HEK293T (cell line): ENCODE measurements at regions not wholly inside any gene's neighbourhood (a gene's known extent, or its start where the extent isn't known, plus 50 kb on each side); places are given as distances from the start of the nearest gene placed in this dataset.

Experiments
- CTCF ChIA-PET: fragments of 350-600 bp; formaldehyde crosslinking; extraction: SDS; loops from one replicate; lab custom pipeline; 2021; ENCODE audit warnings: antibody characterized with exemption, inconsistent platforms; lab: Yijun Ruan, JAX
- POLR2A ChIA-PET: fragments of 350-600 bp; formaldehyde crosslinking; extraction: SDS; loops from one replicate; lab custom pipeline; 2020; ENCODE audit warnings: antibody characterized with exemption, inconsistent platforms; lab: Yijun Ruan, JAX
- DNase-seq: peaks from one replicate; pipeline ENCODE4 v3.0.0; 2012; ENCODE audit warnings: mixed read lengths; ENCODE audit errors: extremely low spot score
- ARNT ChIP-seq: fragments of 450-650 bp; IDR thresholded peaks from 2 replicates; pipeline ENCODE4 v1.6.1; 2017; ENCODE audit warnings: mild to moderate bottlenecking
- BHLHE40 ChIP-seq: fragments of 450-650 bp; IDR thresholded peaks from 2 replicates; pipeline ENCODE4 v1.6.1; 2016; ENCODE audit warnings: mild to moderate bottlenecking, moderate library complexity, borderline replicate concordance
- CTBP1 ChIP-seq: fragments of 450-650 bp; IDR thresholded peaks from 2 replicates; pipeline ENCODE4 v1.6.1; 2016; ENCODE audit warnings: borderline replicate concordance
- ELF4 ChIP-seq: fragments of 450-650 bp; IDR thresholded peaks from 2 replicates; pipeline ENCODE4 v1.6.1; 2017; ENCODE audit warnings: antibody characterized with exemption
- FOXA1 ChIP-seq: fragments of 450-650 bp; IDR thresholded peaks from 2 replicates; pipeline ENCODE4 v1.6.1; 2016; ENCODE audit warnings: mild to moderate bottlenecking
- FOXK2 ChIP-seq: fragments of 450-650 bp; IDR thresholded peaks from 2 replicates; pipeline ENCODE4 v1.6.1; 2016; ENCODE audit warnings: mild to moderate bottlenecking
- FOXM1 ChIP-seq: fragments of 450-650 bp; IDR thresholded peaks from 2 replicates; pipeline ENCODE4 v1.6.1; 2017; ENCODE audit warnings: mild to moderate bottlenecking, borderline replicate concordance
- HDGF ChIP-seq: fragments of 450-650 bp; IDR thresholded peaks from 2 replicates; pipeline ENCODE4 v1.6.1; 2017; ENCODE audit warnings: antibody characterized with exemption, borderline replicate concordance
- L3MBTL2 ChIP-seq: fragments of 450-650 bp; conservative IDR thresholded peaks from 2 replicates; pipeline ENCODE4 v1.6.1; 2016; ENCODE audit warnings: mild to moderate bottlenecking
- LEF1 ChIP-seq: fragments of 450-650 bp; IDR thresholded peaks from 2 replicates; pipeline ENCODE4 v1.6.1; 2017; ENCODE audit warnings: mild to moderate bottlenecking, borderline replicate concordance
- NFRKB ChIP-seq: fragments of 450-650 bp; IDR thresholded peaks from 2 replicates; pipeline ENCODE4 v1.6.1; 2016; ENCODE audit warnings: mild to moderate bottlenecking, moderate library complexity
- PKNOX1 ChIP-seq: fragments of 450-650 bp; IDR thresholded peaks from 2 replicates; pipeline ENCODE4 v1.6.1; 2016
- SP1 ChIP-seq: fragments of 450-650 bp; IDR thresholded peaks from 2 replicates; pipeline ENCODE4 v1.6.1; 2017
- SUZ12 ChIP-seq: fragments of 450-650 bp; IDR thresholded peaks from 2 replicates; pipeline ENCODE4 v1.6.1; 2016; ENCODE audit warnings: mild to moderate bottlenecking
- TARDBP ChIP-seq: fragments of 450-650 bp; IDR thresholded peaks from 2 replicates; pipeline ENCODE4 v1.6.1; 2016
- ZNF384 ChIP-seq: fragments of 450-650 bp; IDR thresholded peaks from 2 replicates; pipeline ENCODE4 v1.6.1; 2016

GRCh38 chr5:74288448-74289108 is 351.9 kb downstream of the ENC1 start:
- no peak for TF ChIP-seq BHLHE40
- TF ChIP-seq PKNOX1: no peak
- no peak for TF ChIP-seq FOXA1
- TF ChIP-seq ARNT: no peak
- no peak for TF ChIP-seq LEF1
- DNase-seq: no peak
- ChIA-PET CTCF (no interaction called here), POLR2A (no interaction called here)

- CTCF ChIA-PET: no interaction called here
- POLR2A ChIA-PET: no interaction called here
- DNase-seq: no peak
- TF ChIP-seq ZNF384 (no peak), PKNOX1 (no peak), TARDBP (no peak), NFRKB (no peak), FOXM1 (no peak), LEF1 (no peak), ELF4 (no peak), FOXK2 (no peak), BHLHE40 (no peak), SUZ12 (no peak), L3MBTL2 (no peak), CTBP1 (no peak), FOXA1 (no peak), HDGF (no peak), SP1 (no peak), ARNT (no peak)
These were observed 352.5 kb downstream of the ENC1 start for GRCh38 chr5:74288038-74288437.

- DNase-seq: no peak
- ChIA-PET CTCF (no interaction called here), POLR2A (no interaction called here)
- TF ChIP-seq ELF4: no peak
- TF ChIP-seq FOXK2: no peak
- TF ChIP-seq TARDBP: no peak
- TF ChIP-seq SUZ12: no peak
- no peak for TF ChIP-seq SP1
- no peak for TF ChIP-seq L3MBTL2
- no peak for TF ChIP-seq FOXM1
- TF ChIP-seq FOXA1: no peak
- no peak for TF ChIP-seq PKNOX1
- no peak for TF ChIP-seq CTBP1
- no peak for TF ChIP-seq HDGF
- TF ChIP-seq BHLHE40: no peak
- TF ChIP-seq LEF1: no peak
- no peak for TF ChIP-seq ZNF384
- TF ChIP-seq ARNT: no peak
- no peak for TF ChIP-seq NFRKB
These were observed 353.5 kb downstream of the ENC1 start for GRCh38 chr5:74286734-74287695.

GRCh38 chr5:74285675-74286280 is 354.8 kb downstream of the ENC1 start:
- TF ChIP-seq BHLHE40 (no peak), SP1 (no peak), SUZ12 (no peak), FOXM1 (no peak), ELF4 (no peak), L3MBTL2 (no peak), ARNT (no peak), LEF1 (no peak)
- DNase-seq: no peak
- ChIA-PET CTCF (no interaction called here), POLR2A (no interaction called here)

GRCh38 chr5:74282490-74282889 is 358.0 kb downstream of the ENC1 start:
- ChIA-PET CTCF (no interaction called here), POLR2A (no interaction called here)
- no peak for TF ChIP-seq BHLHE40
- no peak for TF ChIP-seq SUZ12
- TF ChIP-seq CTBP1: no peak
- no peak for TF ChIP-seq ELF4
- TF ChIP-seq FOXA1: no peak
- TF ChIP-seq ARNT: no peak
- TF ChIP-seq LEF1: no peak
- no peak for DNase-seq

GRCh38 chr5:74281166-74281565 is 359.4 kb downstream of the ENC1 start:
- CTCF ChIA-PET: no interaction called here
- no peak for DNase-seq
- POLR2A ChIA-PET: no interaction called here
- no peak for TF ChIP-seq FOXM1
- TF ChIP-seq ELF4: no peak
- TF ChIP-seq FOXA1: no peak
- TF ChIP-seq BHLHE40: no peak
- TF ChIP-seq SP1: no peak
- TF ChIP-seq ARNT: no peak
- TF ChIP-seq ZNF384: no peak
